GM21515 (cell line): ENCODE measurements at regions not wholly inside any gene's neighbourhood (a gene's known extent, or its start where the extent isn't known, plus 50 kb on each side); places are given as distances from the start of the nearest gene placed in this dataset.

Source experiments
- ATAC-seq: cut with Tn5 transposase; IDR thresholded peaks from one replicate; pipeline ENCODE4 v1.9.1; 2021; ENCODE audit not compliant: unreplicated experiment

GRCh38 chr2:9106338-9107167 is 100.1 kb upstream of the ASAP2 start:
- ATAC-seq, result no peak

GRCh38 chr2:9105601-9106337 is 100.8 kb upstream of the ASAP2 start:
- ATAC-seq, result no peak

GRCh38 chr2:9103663-9104277 is 100.3 kb upstream of the MBOAT2 start:
- no peak for ATAC-seq

- no peak for ATAC-seq
Measured at GRCh38 chr2:9102861-9103662, 99.6 kb upstream of the MBOAT2 start.

- ATAC-seq, result no peak
Measured at GRCh38 chr2:9101763-9102425, 98.4 kb upstream of the MBOAT2 start.

GRCh38 chr2:9100080-9100876 is 96.8 kb upstream of the MBOAT2 start:
- ATAC-seq, result no peak

GRCh38 chr2:9099341-9099751 is 95.9 kb upstream of the MBOAT2 start:
- ATAC-seq, result peak; percentile 51

GRCh38 chr2:9097892-9098291 is 94.4 kb upstream of the MBOAT2 start:
- ATAC-seq, result no peak

- ATAC-seq, result no peak
Measured at GRCh38 chr2:9097239-9097638, 93.8 kb upstream of the MBOAT2 start.

GRCh38 chr2:9096761-9097160 is 93.3 kb upstream of the MBOAT2 start:
- ATAC-seq, result no peak

GRCh38 chr2:9095690-9096089 is 92.2 kb upstream of the MBOAT2 start:
- no peak for ATAC-seq

GRCh38 chr2:9095226-9095625 is 91.7 kb upstream of the MBOAT2 start:
- ATAC-seq, result no peak

GRCh38 chr2:9094117-9094516 is 90.6 kb upstream of the MBOAT2 start:
- no peak for ATAC-seq

GRCh38 chr2:9093324-9093723 is 89.8 kb upstream of the MBOAT2 start:
- no peak for ATAC-seq

- peak; percentile 94 for ATAC-seq
Measured at GRCh38 chr2:9092383-9093282, 89.1 kb upstream of the MBOAT2 start.

GRCh38 chr2:9091811-9092210 is 88.3 kb upstream of the MBOAT2 start:
- no peak for ATAC-seq

- no peak for ATAC-seq
Measured at GRCh38 chr2:9089831-9090230, 86.3 kb upstream of the MBOAT2 start.

- ATAC-seq, result no peak
Measured at GRCh38 chr2:9087121-9087681, 83.7 kb upstream of the MBOAT2 start.
